B cell (primary cell): ENCODE measurements at regions not wholly inside any gene's neighbourhood (a gene's known extent, or its start where the extent isn't known, plus 50 kb on each side); places are given as distances from the start of the nearest gene placed in this dataset.

Experiments
- ATAC-seq: fragments of 200-7000 bp; cut with Tn5 transposase; one replicate; pipeline ENCODE4 v1.10.0; 2021; ENCODE audit warnings: low read depth, mild to moderate bottlenecking, moderate number of reproducible peaks, moderate library complexity
- CTCF ChIA-PET: fragments of 350-600 bp; sonication (Branson Sonifier 250); formaldehyde crosslinking; loops from one replicate; lab custom pipeline; 2021; ENCODE audit warnings: antibody characterized with exemption, inconsistent platforms; lab: Charles Lee
- POLR2A ChIA-PET: fragments of 350-600 bp; sonication (Branson Sonifier 250); formaldehyde crosslinking; loops from one replicate; lab custom pipeline; 2021; ENCODE audit warnings: antibody characterized with exemption; lab: Charles Lee
- DNase-seq: peaks from one replicate; pipeline ENCODE4 v3.0.0; 2013
- H2AFZ ChIP-seq: 2 replicates; pipeline ENCODE4 v1.6.1; 2012; ENCODE audit warnings: mild to moderate bottlenecking, low read depth, low read length; ENCODE audit not compliant: insufficient read depth, poor library complexity, severe bottlenecking
- H3K27ac ChIP-seq, 2 donors: 1 replicate in 1 of 2; 2 replicates in 1 of 2; pipeline ENCODE4 v1.5.1; 2012 to 2013; ENCODE audit warnings: low read length in 2 of 2, mild to moderate bottlenecking in 2 of 2, moderate library complexity in 1 of 2
- H3K27me3 ChIP-seq, 4 experiments: fragments of 200-600 bp in 1 of 4; sonication (generic) in 1 of 4; replicated peaks in 1 of 4; 1 replicate in 2 of 4; 2 replicates in 2 of 4; pipeline versions ENCODE4 v1.6.1 to v1.7.0; 2013 to 2016; ENCODE audit warnings: low read length in 3 of 4, mild to moderate bottlenecking in 2 of 4, mixed read lengths in 1 of 4, moderate library complexity in 1 of 4; ENCODE audit not compliant: insufficient read depth in 4 of 4, control insufficient read depth in 3 of 4; ENCODE audit errors: control extremely low read depth in 1 of 4
- H3K36me3 ChIP-seq, 2 experiments: replicated peaks in 1 of 2; 1 replicate in 1 of 2; 2 replicates in 1 of 2; pipeline versions ENCODE4 v1.6.1 to v1.7.1; 2013; ENCODE audit warnings: low read length in 1 of 2; ENCODE audit not compliant: insufficient read depth in 2 of 2, control insufficient read depth in 1 of 2; ENCODE audit errors: control extremely low read depth in 1 of 2, extremely low read depth in 1 of 2
- H3K4me1 ChIP-seq, 2 donors: fragments of 200-600 bp in 1 of 2; sonication (generic) in 1 of 2; 1 replicate in 1 of 2; 2 replicates in 1 of 2; pipeline versions ENCODE4 v1.5.1 to v1.6.1; 2013 to 2017; ENCODE audit warnings: low read length in 2 of 2; ENCODE audit not compliant: control insufficient read depth in 2 of 2, insufficient read depth in 2 of 2
- H3K4me2 ChIP-seq: replicated peaks from 2 replicates; pipeline ENCODE3; 2012; ENCODE audit warnings: mild to moderate bottlenecking, low read depth, low read length; ENCODE audit not compliant: poor library complexity, severe bottlenecking
- H3K4me3 ChIP-seq, 5 experiments: fragments of 200-600 bp in 1 of 5; sonication (generic) in 1 of 5; 1 replicate in 3 of 5; 2 replicates in 2 of 5; pipeline versions ENCODE4 v1.5.1 to v1.7.0; 2011 to 2016; ENCODE audit warnings: low read length in 4 of 5, mild to moderate bottlenecking in 4 of 5, low read depth in 2 of 5, control low read depth in 1 of 5, moderate library complexity in 1 of 5; ENCODE audit not compliant: insufficient read depth in 1 of 5; ENCODE audit errors: control extremely low read depth in 1 of 5, extremely low read depth in 1 of 5
- H3K79me2 ChIP-seq: fragments of 200-600 bp; sonication (generic); one replicate; pipeline ENCODE4 v1.6.0; 2016; ENCODE audit warnings: low read length; ENCODE audit not compliant: control insufficient read depth, insufficient read depth
- H3K9ac ChIP-seq: fragments of 200-600 bp; sonication (generic); 2 replicates; pipeline ENCODE4 v1.6.1; 2017; ENCODE audit warnings: mild to moderate bottlenecking, low read length, moderate library complexity
- H3K9me3 ChIP-seq, 3 donors: one replicate each; pipeline versions ENCODE4 v1.6.1 to v1.7.1; 2013; ENCODE audit warnings: low read length in 2 of 3; ENCODE audit not compliant: control insufficient read depth in 2 of 3, insufficient read depth in 1 of 3; ENCODE audit errors: control extremely low read depth in 1 of 3
- H4K20me1 ChIP-seq: 2 replicates; pipeline ENCODE4 v1.6.0; 2012; ENCODE audit warnings: mild to moderate bottlenecking, low read length; ENCODE audit not compliant: insufficient read depth, control insufficient read depth, poor library complexity, severe bottlenecking
- H3K27ac Mint-ChIP-seq: one replicate; pipeline ENCODE4 v1.8.0; 2021; ENCODE audit warnings: mixed read lengths
- H3K27me3 Mint-ChIP-seq: one replicate; pipeline ENCODE4 v1.8.0; 2021; ENCODE audit warnings: mixed read lengths
- H3K4me1 Mint-ChIP-seq: one replicate; pipeline ENCODE4 v1.8.0; 2021; ENCODE audit warnings: mixed read lengths
- H3K4me3 Mint-ChIP-seq: one replicate; pipeline ENCODE4 v1.8.0; 2021; ENCODE audit warnings: mixed read lengths
- H3K9me3 Mint-ChIP-seq: one replicate; pipeline ENCODE4 v1.8.0; 2022; ENCODE audit warnings: mixed read lengths; ENCODE audit not compliant: insufficient read depth
- CTCF ChIP-seq: fragments of 200-600 bp; IDR thresholded peaks from one replicate; pipeline ENCODE4 v1.8.0; 2022; ENCODE audit warnings: antibody characterized with exemption, mild to moderate bottlenecking
- EZH2 ChIP-seq: IDR thresholded peaks from 2 replicates; pipeline ENCODE4 v1.6.1; 2012; ENCODE audit warnings: borderline replicate concordance, low read depth, mild to moderate bottlenecking, moderate library complexity, low read length; ENCODE audit not compliant: insufficient read depth, poor library complexity, severe bottlenecking
- WGBS: methylation state at CpG from one replicate; pipeline ENCODE4 v1.1.5; 2013; ENCODE audit warnings: missing lambda C conversion rate; ENCODE audit not compliant: insufficient coverage; 5-methylcytosine and 5-hydroxymethylcytosine counted together
- intact Hi-C: fragments of 100-400 bp; cut with micrococcal nuclease; formaldehyde crosslinking; loops from one replicate; pipeline ENCODE4 v1.10.0; 2022

- ChIA-PET POLR2A (no interaction called here), CTCF (interaction anchor here (1.0 to 3.0 kb wide), 3 partner anchors 9 to 21 kb away, joined by 3 to 25 read pairs (median 5); no protein-coding TSS in a partner anchor)
- TF ChIP-seq EZH2 (no peak), CTCF (no peak)
- H3K36me3 ChIP-seq: no peaks in the 10 kb centered on the region
- no peaks in the 10 kb centered on the region for H4K20me1 ChIP-seq
- H3K27me3 ChIP-seq: peaks cover 0 to 7% (median 0%) of the 10 kb centered on the region in 4 experiments
- H3K9me3 ChIP-seq: no peaks in the 10 kb centered on the region
- intact Hi-C loops: no loop called here
- H3K27me3 Mint-ChIP-seq: peaks cover 2% of the 10 kb centered on the region
- no peaks in the 10 kb centered on the region for H3K9me3 Mint-ChIP-seq
- no peaks in the 10 kb centered on the region for H3K4me1 ChIP-seq
- no peak for DNase-seq
- no peak overlapping the region for H3K27ac ChIP-seq
- H3K4me1 Mint-ChIP-seq: no peaks in the 10 kb centered on the region
- no peak overlapping the region for H3K27ac Mint-ChIP-seq
- H3K4me3 ChIP-seq: no peak overlapping the region
- no peak for ATAC-seq
- 93% methylated on average over 3 of the region's 6 CpGs for WGBS
- no peak overlapping the region for H2AFZ ChIP-seq
- H3K9ac ChIP-seq: no peak overlapping the region
- H3K4me2 ChIP-seq: no peak overlapping the region
- H3K79me2 ChIP-seq: no peaks in the 10 kb centered on the region
- no peak overlapping the region for H3K4me3 Mint-ChIP-seq
These were observed 326.0 kb upstream of the NOCT start for GRCh38 chr4:138689593-138689992.

GRCh38 chr4:138689187-138689586 lies 326.4 kb upstream of the NOCT start:
- peaks cover under 1% of the 10 kb centered on the region for H3K27me3 Mint-ChIP-seq
- no peak for ATAC-seq
- TF ChIP-seq EZH2 (no peak), CTCF (no peak)
- Histone ChIP-seq H3K27me3 (peaks cover 0 to 7% (median 0%) of the 10 kb centered on the region in 4 experiments), H2AFZ (no peak overlapping the region), H3K36me3 (no peaks in the 10 kb centered on the region), H3K4me3 (no peak overlapping the region), H3K9me3 (no peaks in the 10 kb centered on the region), H3K79me2 (no peaks in the 10 kb centered on the region), H3K4me2 (no peak overlapping the region), H3K9ac (no peak overlapping the region), H3K4me1 (no peaks in the 10 kb centered on the region), H4K20me1 (no peaks in the 10 kb centered on the region), H3K27ac (no peak overlapping the region)
- no peaks in the 10 kb centered on the region for H3K4me1 Mint-ChIP-seq
- no peak for DNase-seq
- H3K27ac Mint-ChIP-seq: no peak overlapping the region
- H3K9me3 Mint-ChIP-seq: no peaks in the 10 kb centered on the region
- intact Hi-C loops: no loop called here
- POLR2A ChIA-PET: no interaction called here
- WGBS: 100% methylated on average over 1 of the region's 9 CpGs
- CTCF ChIA-PET: interaction anchor here (1.0 to 1.1 kb wide), 3 partner anchors 8 to 21 kb away, joined by 3 to 5 read pairs (median 3); no protein-coding TSS in a partner anchor
- no peak overlapping the region for H3K4me3 Mint-ChIP-seq
